Activated CD8-positive, alpha-beta memory T cell treated with anti-CD3 and anti-CD28 coated beads for 24 hours (primary cell): ENCODE measurements at regions not wholly inside any gene's neighbourhood (a gene's known extent, or its start where the extent isn't known, plus 50 kb on each side); places are given as distances from the start of the nearest gene placed in this dataset.

Source experiments
- DNase-seq: peaks from one replicate; pipeline ENCODE4 v3.0.0-alpha.2; 2020

GRCh38 chr5:34570721-34571676 is 85.1 kb upstream of the RAI14 start:
- no peak for DNase-seq

- no peak for DNase-seq
Measured at GRCh38 chr5:34571677-34572041, 84.5 kb upstream of the RAI14 start.

GRCh38 chr5:34574936-34575467 is 81.1 kb upstream of the RAI14 start:
- DNase-seq, result no peak

GRCh38 chr5:34576891-34577666 is 79.0 kb upstream of the RAI14 start:
- DNase-seq, result no peak

GRCh38 chr5:34578962-34579361 is 77.2 kb upstream of the RAI14 start:
- no peak for DNase-seq

GRCh38 chr5:34580983-34581382 is 75.1 kb upstream of the RAI14 start:
- DNase-seq, result no peak

- no peak for DNase-seq
Measured at GRCh38 chr5:34582371-34582770, 73.8 kb upstream of the RAI14 start.

GRCh38 chr5:34583167-34583566 is 73.0 kb upstream of the RAI14 start:
- DNase-seq, result no peak

- no peak for DNase-seq
Measured at GRCh38 chr5:34584165-34584564, 72.0 kb upstream of the RAI14 start.

GRCh38 chr5:34585601-34586104 is 70.5 kb upstream of the RAI14 start:
- no peak for DNase-seq

GRCh38 chr5:34586117-34586885 is 69.8 kb upstream of the RAI14 start:
- no peak for DNase-seq

- DNase-seq, result no peak
Measured at GRCh38 chr5:34587355-34588241, 68.5 kb upstream of the RAI14 start.

GRCh38 chr5:34589832-34590231 is 66.3 kb upstream of the RAI14 start:
- no peak for DNase-seq

- no peak for DNase-seq
Measured at GRCh38 chr5:34591723-34592122, 64.4 kb upstream of the RAI14 start.

GRCh38 chr5:34597034-34598027 is 58.8 kb upstream of the RAI14 start:
- no peak for DNase-seq

GRCh38 chr5:34598177-34598794 is 57.8 kb upstream of the RAI14 start:
- no peak for DNase-seq

GRCh38 chr5:34599471-34600117 is 56.5 kb upstream of the RAI14 start:
- no peak for DNase-seq

GRCh38 chr5:34600118-34600493 is 56.0 kb upstream of the RAI14 start:
- DNase-seq, result no peak

- no peak for DNase-seq
Measured at GRCh38 chr5:34603378-34603777, 52.8 kb upstream of the RAI14 start.
